HCT116 (cell line): ENCODE measurements at regions not wholly inside any gene's neighbourhood (a gene's known extent, or its start where the extent isn't known, plus 50 kb on each side); places are given as distances from the start of the nearest gene placed in this dataset.

Source experiments
- ATAC-seq: fragments of 200-7000 bp; cut with Tn5 transposase; 2 replicates; pipeline ENCODE4 v1.9.1; 2020; ENCODE audit warnings: mild to moderate bottlenecking, moderate library complexity
- BruUV-seq: library from RNA; stranded (reverse); fragments of 400-500 nt; replicated peaks from 2 replicates; lab custom pipeline; 2021; lab: Mats Ljungman, UMichigan
- CTCF ChIA-PET: fragments of 300-600 bp; sonication (Branson Sonifier 250); formaldehyde crosslinking; loops from one replicate; lab custom pipeline; 2021; ENCODE audit warnings: antibody characterized with exemption; lab: Charles Lee
- POLR2A ChIA-PET: fragments of 300-600, 350-600 bp; sonication (Branson Sonifier 250); formaldehyde crosslinking; loops from one replicate; lab custom pipeline; 2021; ENCODE audit warnings: antibody characterized with exemption; lab: Charles Lee
- RAD21 ChIA-PET, 2 experiments: fragments of 300-600 bp; sonication (Branson Sonifier 250); formaldehyde crosslinking; loops; one replicate each; lab custom pipeline; 2023; ENCODE audit warnings: low total read pairs in 2 of 2; ENCODE audit not compliant: uncharacterized antibody in 2 of 2, unreplicated experiment in 2 of 2, low non-redundant PET in 1 of 2; lab: Charles Lee
- DNase-seq: peaks from one replicate; pipeline ENCODE4 v3.0.0-alpha.2; 2010; ENCODE audit warnings: low read depth, low spot score
- H2AFZ ChIP-seq: fragments of 200-600 bp; shearing (Covaris generic), sonication (generic); 2 replicates; pipeline ENCODE4 v1.6.1; 2017; ENCODE audit warnings: low read depth, mixed run types, mixed read lengths, antibody characterized with exemption, low read length; ENCODE audit not compliant: poor library complexity, severe bottlenecking
- H3K27ac ChIP-seq: 2 replicates; pipeline ENCODE4 v1.5.1; 2012; ENCODE audit warnings: low read depth, low read length
- H3K27me3 ChIP-seq: fragments of 200-600 bp; sonication (generic); 2 replicates; pipeline ENCODE4 v1.6.1; 2016; ENCODE audit warnings: mixed run types, low read length, mixed read lengths; ENCODE audit not compliant: insufficient read depth
- H3K36me3 ChIP-seq, 2 experiments: fragments of 200-500 bp in 1 of 2; fragments of 200-600 bp in 1 of 2; sonication (Bioruptor generic) in 1 of 2; sonication (generic) in 1 of 2; 2 replicates each; pipeline versions ENCODE4 v1.5.1 to v1.6.1; 2014 to 2016; ENCODE audit warnings: low read length in 2 of 2, inconsistent platforms in 1 of 2, mixed read lengths in 1 of 2, mixed run types in 1 of 2; ENCODE audit not compliant: insufficient read depth in 2 of 2, control insufficient read depth in 1 of 2
- H3K4me1 ChIP-seq, 2 experiments: fragments of 200-600 bp in 1 of 2; sonication (generic) in 1 of 2; 2 replicates each; pipeline versions ENCODE4 v1.5.1 to v1.6.1; 2012 to 2017; ENCODE audit warnings: low read length in 2 of 2, inconsistent platforms in 1 of 2, mild to moderate bottlenecking in 1 of 2, mixed read lengths in 1 of 2, mixed run types in 1 of 2, moderate library complexity in 1 of 2; ENCODE audit not compliant: insufficient read depth in 2 of 2, control insufficient read depth in 1 of 2
- H3K4me2 ChIP-seq: fragments of 200-600 bp; sonication (generic); 2 replicates; pipeline ENCODE4 v1.6.1; 2017; ENCODE audit warnings: mixed run types, low read length, mixed read lengths
- H3K4me3 ChIP-seq, 2 experiments: fragments of 200-600 bp in 1 of 2; sonication (generic) in 1 of 2; replicated peaks in 1 of 2; 2 replicates each; pipeline ENCODE4 v1.5.1; 2011 to 2016; ENCODE audit warnings: low read length in 2 of 2, control low read depth in 1 of 2, low read depth in 1 of 2, mild to moderate bottlenecking in 1 of 2, mixed read lengths in 1 of 2, mixed run types in 1 of 2
- H3K79me2 ChIP-seq: fragments of 200-600 bp; sonication (generic); 2 replicates; pipeline ENCODE4 v1.6.1; 2017; ENCODE audit warnings: mild to moderate bottlenecking, mixed run types, low read length, moderate library complexity, mixed read lengths; ENCODE audit not compliant: insufficient read depth
- H3K9ac ChIP-seq: fragments of 200-600 bp; sonication (generic); 2 replicates; pipeline ENCODE4 v1.6.1; 2016; ENCODE audit warnings: low read length, mixed read lengths
- H3K9me2 ChIP-seq: fragments of 200-600 bp; sonication (generic), shearing (Covaris generic); 2 replicates; pipeline ENCODE4 v1.6.1; 2017; ENCODE audit warnings: mixed run types, mild to moderate bottlenecking, moderate library complexity; ENCODE audit not compliant: insufficient read depth
- H3K9me3 ChIP-seq, 2 experiments: fragments of 200-500 bp in 1 of 2; fragments of 200-600 bp in 1 of 2; sonication (Bioruptor generic) in 1 of 2; sonication (generic) in 1 of 2; 2 replicates each; pipeline ENCODE4 v1.6.1; 2014 to 2017; ENCODE audit warnings: low read length in 2 of 2, mixed read lengths in 2 of 2, inconsistent platforms in 1 of 2, low read depth in 1 of 2, mild to moderate bottlenecking in 1 of 2, mixed run types in 1 of 2, moderate library complexity in 1 of 2; ENCODE audit not compliant: control insufficient read depth in 1 of 2, insufficient read depth in 1 of 2
- H4K20me1 ChIP-seq: fragments of 200-600 bp; sonication (generic), shearing (Covaris generic); 2 replicates; pipeline ENCODE4 v1.6.1; 2017; ENCODE audit warnings: mixed run types, mild to moderate bottlenecking, moderate library complexity; ENCODE audit not compliant: insufficient read depth
- CEBPB ChIP-seq: IDR thresholded peaks from 2 replicates; pipeline ENCODE4 v1.6.1; 2012; ENCODE audit warnings: low read depth
- CTCF ChIP-seq, 3 experiments: fragments of 200-600 bp in 1 of 3; sonication (generic) in 1 of 3; IDR thresholded peaks in 2 of 3; conservative IDR thresholded peaks in 1 of 3; 2 replicates each; pipeline ENCODE4 v1.5.1; 2012 to 2017; ENCODE audit warnings: low read depth in 2 of 3, low read length in 2 of 3, antibody characterized with exemption in 1 of 3, borderline replicate concordance in 1 of 3, control low read depth in 1 of 3, mild to moderate bottlenecking in 1 of 3, mixed read lengths in 1 of 3, mixed run types in 1 of 3, moderate library complexity in 1 of 3; ENCODE audit not compliant: insufficient read depth in 1 of 3
- MAX ChIP-seq: IDR thresholded peaks from 2 replicates; pipeline ENCODE4 v1.6.1; 2012
- POLR2A ChIP-seq: IDR thresholded peaks from 2 replicates; pipeline ENCODE4 v1.7.0; 2011; ENCODE audit warnings: borderline replicate concordance; ENCODE audit not compliant: insufficient read depth, insufficient read length; ENCODE audit errors: extremely low read depth
- RAD21 ChIP-seq: IDR thresholded peaks from 2 replicates; pipeline ENCODE4 v1.6.1; 2012; ENCODE audit warnings: low read depth, mild to moderate bottlenecking
- SP1 ChIP-seq: IDR thresholded peaks from 2 replicates; pipeline ENCODE4 v1.6.1; 2012; ENCODE audit warnings: low read depth
- SRF ChIP-seq: IDR thresholded peaks from 2 replicates; pipeline ENCODE4 v1.6.1; 2012; ENCODE audit warnings: low read depth
- TCF7L2 ChIP-seq: IDR thresholded peaks from 2 replicates; pipeline ENCODE4 v1.7.0; 2011; ENCODE audit warnings: borderline replicate concordance, inconsistent platforms; ENCODE audit not compliant: insufficient read depth, insufficient read length; ENCODE audit errors: extremely low read depth
- YY1 ChIP-seq: IDR thresholded peaks from 2 replicates; pipeline ENCODE4 v1.6.1; 2011; ENCODE audit warnings: low read length, low read depth, moderate library complexity, mild to moderate bottlenecking; ENCODE audit not compliant: insufficient replicate concordance; ENCODE audit errors: extremely low read depth
- intact Hi-C: fragments of 100-400 bp; cut with micrococcal nuclease; formaldehyde crosslinking; loops from 2 replicates; pipeline ENCODE4 v1.10.0; 2022

- TF ChIP-seq CTCF (IDR thresholded peaks at IDR 0.05 in 2 of 3, conservative IDR thresholded peaks at IDR 0.05 in 1 of 3; ENCODE audit: borderline replicate concordance in 1 of 3, insufficient read depth in 1 of 3, low read depth in 2 of 3, low read length in 2 of 3) (no peak), CEBPB (no peak), SP1 (no peak), SRF (no peak), MAX (no peak)
These were observed 203.6 kb upstream of the CIBAR2 start (continued) for GRCh38 chr16:85315866-85316265.

GRCh38 chr16:85316321-85316919, 204.1 kb upstream of the CIBAR2 start:
- no peak overlapping the region for H3K27ac ChIP-seq
- H3K9me3 ChIP-seq: no peaks in the 10 kb centered on the region
- ChIA-PET CTCF (interaction anchor here (1.0 kb wide), 1 partner anchor 10 kb away, joined by 5 read pairs; no protein-coding TSS in a partner anchor), RAD21 (no interaction called here), POLR2A (no interaction called here)
- no peak overlapping the region for H2AFZ ChIP-seq
- ATAC-seq (peak; percentile 98), DNase-seq (peak; percentile 83)
- H3K9ac ChIP-seq: no peak overlapping the region
- intact Hi-C loops: no loop called here
- H3K79me2 ChIP-seq: no peaks in the 10 kb centered on the region
- no peaks in the 10 kb centered on the region for H3K36me3 ChIP-seq
- H3K4me3 ChIP-seq: no peak overlapping the region
- no peaks in the 10 kb centered on the region; the same call in 1 of the 2 replicates for H4K20me1 ChIP-seq
- no peaks in the 10 kb centered on the region for H3K9me2 ChIP-seq
- no TSS peak for BruUV-seq
- no peaks in the 10 kb centered on the region for H3K27me3 ChIP-seq
- peak overlapping the region; percentile 38; the same call in 1 of the 2 replicates for H3K4me2 ChIP-seq
- no peak for TF ChIP-seq POLR2A
- TF ChIP-seq RAD21: peak; percentile 92
- peak; percentile 90 to 100 (median 98) for TF ChIP-seq CTCF (IDR thresholded peaks at IDR 0.05 in 2 of 3, conservative IDR thresholded peaks at IDR 0.05 in 1 of 3; ENCODE audit: borderline replicate concordance in 1 of 3, insufficient read depth in 1 of 3, low read depth in 2 of 3, low read length in 2 of 3)
- TF ChIP-seq YY1: peak; percentile 42
- peak; percentile 98 for TF ChIP-seq TCF7L2
- TF ChIP-seq, all 23 proteins: peak for 4
- H3K4me1 ChIP-seq: peaks cover 15 to 30% of the 10 kb centered on the region in 2 experiments; a peak in 3 of 4 replicates
